ENCODE measurements at regions not wholly inside any gene's neighbourhood (a gene's known extent, or its start where the extent isn't known, plus 50 kb on each side); places are given as distances from the start of the nearest gene placed in this dataset.

- H3K23me2 ChIP-seq (ENCODE audit: insufficient read length, low read depth, low read length, poor library complexity, severe bottlenecking) = no peaks in the 10 kb centered on the region
- no peak overlapping the region for H2AK5ac ChIP-seq (ENCODE audit: insufficient read length, low read length)
- H3K79me2 ChIP-seq (ENCODE audit: insufficient read depth, low read length) = no peaks in the 10 kb centered on the region
- H2BK20ac ChIP-seq (ENCODE audit: low read depth, low read length, poor library complexity, severe bottlenecking) = no peak overlapping the region
- H3K14ac ChIP-seq (ENCODE audit: insufficient read depth, low read length) = no peak overlapping the region
- H2AFZ ChIP-seq (ENCODE audit: low read length) = no peak overlapping the region
- no peak overlapping the region for H3K18ac ChIP-seq (ENCODE audit: insufficient read length, low read depth, low read length)
- H3K27ac Mint-ChIP-seq = no peak overlapping the region
- no peak overlapping the region for H3K23ac ChIP-seq (ENCODE audit: insufficient read length, low read depth, low read length)
- H3K4ac ChIP-seq (ENCODE audit: low read depth, low read length) = no peak overlapping the region
- no peaks in the 10 kb centered on the region for H3K79me1 ChIP-seq (ENCODE audit: insufficient read depth, low read depth, low read length, poor library complexity, severe bottlenecking)
- no peak overlapping the region for H3K4me3 Mint-ChIP-seq
- no peak overlapping the region for H3K9ac ChIP-seq (ENCODE audit: extremely low read depth, insufficient read length, low read length)
- H3K9me3 Mint-ChIP-seq = peaks cover 13 to 24% of the 10 kb centered on the region in 2 experiments; a peak in 4 of 5 replicates
- no peak overlapping the region for H3K27ac ChIP-seq (ENCODE audit: insufficient read length, low read depth, low read length)
- H3K4me1 ChIP-seq (ENCODE audit: insufficient read depth, low read length) = no peaks in the 10 kb centered on the region
- no peaks in the 10 kb centered on the region for H4K20me1 ChIP-seq (ENCODE audit: control insufficient read depth, insufficient read depth, insufficient read length)
- H4K8ac ChIP-seq (replicated peaks; ENCODE audit: insufficient read length, low read depth, low read length) = no peak overlapping the region
- no peak overlapping the region for H4K91ac ChIP-seq (ENCODE audit: insufficient read length, low read depth, low read length)
- no peak overlapping the region for H2BK12ac ChIP-seq (ENCODE audit: insufficient read length, low read depth, low read length)
- WGBS (ENCODE audit: extremely low coverage, insufficient read length, low lambda C conversion rate) = no CpG with 5 or more reads among the region's 2 CpGs
- H3K36me3 Mint-ChIP-seq (ENCODE audit: insufficient read depth in 1 of 3, low read depth in 3 of 3) = peaks cover 3 to 13% (median 9%) of the 10 kb centered on the region in 3 experiments
- no peak overlapping the region for H3K56ac ChIP-seq (ENCODE audit: insufficient read length, low read depth, low read length)
- H3K4me1 Mint-ChIP-seq = peaks cover 5 to 6% of the 10 kb centered on the region in 2 experiments
- no peaks in the 10 kb centered on the region for H3K27me3 Mint-ChIP-seq (ENCODE audit: low read depth)
- no peak overlapping the region for H2BK120ac ChIP-seq (ENCODE audit: low read depth, low read length, poor library complexity, severe bottlenecking)
- peaks cover 2% of the 10 kb centered on the region for H3K9me3 ChIP-seq (ENCODE audit: control insufficient read depth, low read depth, low read length)
- no peak overlapping the region for H3T11ph ChIP-seq (ENCODE audit: low read length)
- no peak for DNase-seq
- H3K4me2 ChIP-seq (ENCODE audit: insufficient read depth, insufficient read length, low read length) = no peak overlapping the region
- H2BK15ac ChIP-seq (ENCODE audit: low read depth, low read length) = no peak overlapping the region
- H2BK5ac ChIP-seq (ENCODE audit: insufficient read length, low read length) = no peak overlapping the region
- no peaks in the 10 kb centered on the region for H3K27me3 ChIP-seq (ENCODE audit: insufficient read depth, low read length)
- H4K5ac ChIP-seq (ENCODE audit: insufficient read length, low read depth, low read length) = no peak overlapping the region
- TF ChIP-seq CTCF (conservative IDR thresholded peaks at IDR 0.05) = no peak
Observed at GRCh38 chr5:130550562-130550928, 614.5 kb downstream of the HINT1 start.
